BJ (cell line): ENCODE measurements at regions not wholly inside any gene's neighbourhood (a gene's known extent, or its start where the extent isn't known, plus 50 kb on each side); places are given as distances from the start of the nearest gene placed in this dataset.

ENCODE experiments used
- CTCF ChIA-PET: fragments of 350-600 bp; formaldehyde crosslinking; extraction: SDS; loops from one replicate; lab custom pipeline; 2021; ENCODE audit warnings: antibody characterized with exemption, inconsistent platforms; lab: Yijun Ruan, JAX
- POLR2A ChIA-PET: fragments of 300-600 bp; sonication (Branson Sonifier 250); formaldehyde crosslinking; extraction: SDS; loops from one replicate; lab custom pipeline; 2021; ENCODE audit warnings: antibody characterized with exemption; lab: Charles Lee
- DNase-seq: peaks from one replicate; pipeline ENCODE4 v3.0.0-alpha.2; 2011; ENCODE audit warnings: low read depth
- H3K27me3 ChIP-seq: 2 replicates; pipeline ENCODE4 v1.6.0; 2011; ENCODE audit warnings: low read length; ENCODE audit not compliant: control insufficient read depth, insufficient read depth
- H3K36me3 ChIP-seq: 2 replicates; pipeline ENCODE4 v1.5.1; 2011; ENCODE audit warnings: low read length; ENCODE audit not compliant: control insufficient read depth, insufficient read depth
- H3K4me3 ChIP-seq: 2 replicates; pipeline ENCODE4 v1.5.1; 2011; ENCODE audit warnings: low read depth, mild to moderate bottlenecking, control low read depth, low read length
- TF ChIP-seq, protein P1 (sequence below): IDR thresholded peaks from 2 replicates; pipeline ENCODE4 v1.5.1; 2011; ENCODE audit warnings: low read depth, mild to moderate bottlenecking, control low read depth, inconsistent platforms, low read length, moderate library complexity; ENCODE audit not compliant: insufficient read depth

DNA sequence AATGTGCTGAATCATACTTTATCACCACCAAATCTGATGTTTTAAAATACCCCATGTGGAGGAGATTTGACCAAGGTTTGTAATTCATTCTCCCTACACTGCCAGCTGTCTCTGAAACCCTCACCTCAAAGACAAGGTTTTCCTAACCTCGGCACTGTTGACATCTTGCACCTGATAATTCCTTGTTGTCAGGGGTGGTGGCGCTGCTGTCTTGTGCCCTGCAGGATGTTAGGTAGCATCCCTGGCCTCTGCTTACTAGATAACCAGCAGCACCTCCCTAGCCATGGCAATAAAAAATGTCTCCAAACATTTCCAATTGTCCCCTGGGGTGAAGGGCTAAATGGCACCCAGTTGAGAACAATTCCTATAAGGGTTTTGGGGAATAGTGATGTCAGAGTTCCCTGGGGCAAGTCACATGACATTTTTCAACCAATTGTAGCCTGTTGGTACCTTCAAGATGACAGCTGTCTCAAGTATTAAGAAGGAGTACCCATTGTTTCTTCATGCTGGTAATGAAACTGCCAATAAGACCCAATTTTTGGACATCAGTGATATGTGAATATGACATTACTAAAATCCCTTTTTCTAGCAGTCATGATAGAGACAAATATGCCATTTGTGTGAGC, 160.6 kb upstream of the PLCXD3 start:
- Histone ChIP-seq H3K4me3 (no peak overlapping the region), H3K36me3 (no peaks in the 10 kb centered on the region), H3K27me3 (no peaks in the 10 kb centered on the region)
- ChIA-PET POLR2A (no interaction called here), CTCF (no interaction called here)
- DNase-seq: no peak
- TF ChIP-seq, protein P1, sequence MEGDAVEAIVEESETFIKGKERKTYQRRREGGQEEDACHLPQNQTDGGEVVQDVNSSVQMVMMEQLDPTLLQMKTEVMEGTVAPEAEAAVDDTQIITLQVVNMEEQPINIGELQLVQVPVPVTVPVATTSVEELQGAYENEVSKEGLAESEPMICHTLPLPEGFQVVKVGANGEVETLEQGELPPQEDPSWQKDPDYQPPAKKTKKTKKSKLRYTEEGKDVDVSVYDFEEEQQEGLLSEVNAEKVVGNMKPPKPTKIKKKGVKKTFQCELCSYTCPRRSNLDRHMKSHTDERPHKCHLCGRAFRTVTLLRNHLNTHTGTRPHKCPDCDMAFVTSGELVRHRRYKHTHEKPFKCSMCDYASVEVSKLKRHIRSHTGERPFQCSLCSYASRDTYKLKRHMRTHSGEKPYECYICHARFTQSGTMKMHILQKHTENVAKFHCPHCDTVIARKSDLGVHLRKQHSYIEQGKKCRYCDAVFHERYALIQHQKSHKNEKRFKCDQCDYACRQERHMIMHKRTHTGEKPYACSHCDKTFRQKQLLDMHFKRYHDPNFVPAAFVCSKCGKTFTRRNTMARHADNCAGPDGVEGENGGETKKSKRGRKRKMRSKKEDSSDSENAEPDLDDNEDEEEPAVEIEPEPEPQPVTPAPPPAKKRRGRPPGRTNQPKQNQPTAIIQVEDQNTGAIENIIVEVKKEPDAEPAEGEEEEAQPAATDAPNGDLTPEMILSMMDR: no peak

DNA sequence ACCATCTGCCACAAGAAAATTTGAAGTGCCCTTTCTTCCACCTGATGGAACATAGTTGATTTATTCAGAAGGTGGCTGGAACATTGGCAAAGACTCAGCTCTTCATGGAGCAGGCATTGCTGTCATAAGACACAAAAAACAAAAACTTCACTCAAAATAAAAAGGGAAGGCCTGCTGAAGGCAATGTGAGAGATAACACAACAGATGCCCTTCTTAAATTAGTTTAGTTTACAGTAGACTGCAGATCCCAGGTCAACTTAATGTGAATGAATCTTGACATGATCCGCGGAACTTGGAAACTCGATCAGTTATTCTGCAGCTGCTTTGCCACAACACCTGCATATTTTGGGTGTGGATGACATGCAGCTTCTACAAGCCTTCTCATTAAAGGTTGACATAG, 159.8 kb upstream of the PLCXD3 start:
- POLR2A ChIA-PET: no interaction called here
- no peak for DNase-seq
- Histone ChIP-seq H3K27me3 (no peaks in the 10 kb centered on the region), H3K36me3 (no peaks in the 10 kb centered on the region), H3K4me3 (no peak overlapping the region)
- TF ChIP-seq, protein P1: no peak
- CTCF ChIA-PET: no interaction called here

DNA sequence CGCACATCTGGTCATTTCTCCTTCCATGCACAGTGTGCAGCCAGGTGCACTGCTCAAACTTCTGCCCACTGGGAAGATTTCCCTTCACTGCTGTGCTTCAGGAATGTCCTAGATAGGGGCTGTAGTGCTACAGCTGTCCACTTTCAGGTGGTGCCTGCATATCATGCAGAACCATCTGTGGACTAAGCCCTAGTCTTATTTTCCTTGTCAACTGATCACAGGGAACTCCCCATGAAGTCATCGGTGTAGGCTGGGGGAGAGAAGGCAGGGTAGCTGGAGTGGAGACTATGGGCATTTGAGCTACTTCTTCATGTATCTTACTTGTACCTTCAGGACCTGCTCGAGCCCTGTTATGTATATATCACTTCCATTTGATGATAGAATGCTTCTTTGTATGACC, 150.9 kb upstream of the PLCXD3 start:
- DNase-seq: no peak
- TF ChIP-seq, protein P1: no peak
- CTCF ChIA-PET: no interaction called here
- Histone ChIP-seq H3K4me3 (no peak overlapping the region), H3K27me3 (no peaks in the 10 kb centered on the region), H3K36me3 (no peaks in the 10 kb centered on the region)
- POLR2A ChIA-PET: no interaction called here

DNA sequence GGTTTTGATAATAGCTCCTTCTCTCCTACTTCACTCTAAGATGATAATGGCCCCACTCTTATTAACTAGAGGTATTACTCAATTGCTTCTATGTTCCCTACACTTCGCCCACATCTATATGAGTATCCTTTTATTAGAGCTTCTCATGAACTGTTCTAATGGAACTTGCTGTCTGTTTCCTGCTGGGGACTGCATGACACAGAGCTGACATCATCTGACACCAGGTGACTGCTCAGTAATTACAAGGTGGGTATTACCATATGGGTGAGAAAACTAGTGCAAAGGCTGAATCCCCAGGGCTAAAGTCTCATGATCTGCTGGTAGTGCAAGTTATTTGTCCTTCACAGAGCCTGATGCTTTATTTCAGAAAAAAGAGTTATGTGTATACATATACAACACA, 146.2 kb upstream of the PLCXD3 start:
- H3K27me3 ChIP-seq: no peaks in the 10 kb centered on the region
- DNase-seq: no peak
- H3K36me3 ChIP-seq: no peaks in the 10 kb centered on the region
- CTCF ChIA-PET: no interaction called here
- TF ChIP-seq, protein P1: no peak
- POLR2A ChIA-PET: no interaction called here
- H3K4me3 ChIP-seq: no peak overlapping the region

DNA sequence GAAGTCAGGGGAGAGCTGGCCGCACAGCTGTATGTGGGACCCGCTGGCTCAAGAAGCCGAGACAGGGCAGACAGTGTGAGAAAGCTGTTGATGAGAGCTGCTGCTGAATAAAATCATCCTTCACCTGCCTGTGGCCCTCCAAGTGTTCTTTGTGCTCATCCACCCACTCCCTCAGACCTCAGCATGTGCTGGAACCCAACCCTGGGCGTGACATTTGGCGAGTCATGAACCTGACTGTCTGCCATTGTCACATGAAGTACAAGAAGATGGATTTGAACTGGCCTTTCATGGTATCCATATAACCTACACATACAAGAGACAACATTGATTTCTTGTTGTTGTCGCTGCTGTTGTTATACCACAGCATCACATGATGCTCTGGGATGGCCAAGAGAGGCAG, 139.7 kb upstream of the PLCXD3 start:
- POLR2A ChIA-PET: no interaction called here
- Histone ChIP-seq H3K27me3 (no peaks in the 10 kb centered on the region), H3K36me3 (no peaks in the 10 kb centered on the region), H3K4me3 (no peak overlapping the region)
- CTCF ChIA-PET: no interaction called here
- TF ChIP-seq, protein P1: no peak
- no peak for DNase-seq
